ENCODE measurements at regions not wholly inside any gene's neighbourhood (a gene's known extent, or its start where the extent isn't known, plus 50 kb on each side); places are given as distances from the start of the nearest gene placed in this dataset.

DNA sequence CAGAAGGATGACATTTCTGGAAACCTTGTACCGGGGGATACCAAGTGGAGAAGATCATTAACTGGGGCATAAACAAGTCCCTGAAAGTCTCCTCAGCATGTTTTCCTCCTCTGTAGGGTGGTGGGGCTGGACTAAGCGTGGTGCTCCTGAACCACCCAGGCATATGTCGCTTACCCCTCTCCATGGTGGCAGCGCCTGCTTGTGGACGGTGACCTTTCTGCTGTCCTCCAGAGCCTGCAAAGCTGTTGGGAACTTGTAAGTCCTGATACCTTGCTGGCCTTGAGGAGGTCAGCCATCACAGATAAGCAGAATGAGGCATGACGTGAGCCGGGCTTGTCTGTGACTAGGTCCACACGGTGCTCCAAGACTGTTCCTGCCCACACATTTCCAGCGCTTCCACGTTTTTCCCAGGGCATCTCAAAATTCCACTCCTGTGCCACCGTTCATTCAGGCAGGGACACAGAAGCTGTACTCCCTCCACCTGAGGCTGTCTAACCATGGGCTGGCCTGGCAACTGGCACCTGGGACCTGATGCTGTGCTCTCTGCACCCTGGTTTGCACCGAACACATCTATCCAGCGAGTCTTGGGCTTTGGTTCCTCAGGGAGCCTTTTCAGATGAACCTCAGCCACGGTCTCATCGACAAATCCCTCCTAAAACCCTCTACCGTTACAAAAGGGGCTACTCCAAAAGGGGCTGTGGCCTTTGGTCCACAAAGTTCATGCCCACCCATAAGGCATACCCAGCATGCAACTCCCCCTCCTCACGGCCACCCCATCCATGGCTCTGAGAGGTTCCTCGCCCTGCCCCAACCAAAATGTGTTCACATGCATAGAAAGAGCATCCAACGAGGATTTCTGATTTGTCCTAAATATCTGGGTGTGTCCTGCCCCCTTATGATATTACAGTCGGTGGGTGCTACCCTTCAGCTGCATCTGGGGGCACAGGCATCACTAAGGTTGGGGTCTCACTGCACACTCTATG is 199.6 kb upstream of the DIO3 start:
- no peak for DNase-seq (ENCODE audit: low read depth)
- in situ Hi-C loops (cut with HindIII; ENCODE audit: low pct_unique_long_range_greater_than_20kb, low sequenced_read_pairs), result no loop called here

DNA sequence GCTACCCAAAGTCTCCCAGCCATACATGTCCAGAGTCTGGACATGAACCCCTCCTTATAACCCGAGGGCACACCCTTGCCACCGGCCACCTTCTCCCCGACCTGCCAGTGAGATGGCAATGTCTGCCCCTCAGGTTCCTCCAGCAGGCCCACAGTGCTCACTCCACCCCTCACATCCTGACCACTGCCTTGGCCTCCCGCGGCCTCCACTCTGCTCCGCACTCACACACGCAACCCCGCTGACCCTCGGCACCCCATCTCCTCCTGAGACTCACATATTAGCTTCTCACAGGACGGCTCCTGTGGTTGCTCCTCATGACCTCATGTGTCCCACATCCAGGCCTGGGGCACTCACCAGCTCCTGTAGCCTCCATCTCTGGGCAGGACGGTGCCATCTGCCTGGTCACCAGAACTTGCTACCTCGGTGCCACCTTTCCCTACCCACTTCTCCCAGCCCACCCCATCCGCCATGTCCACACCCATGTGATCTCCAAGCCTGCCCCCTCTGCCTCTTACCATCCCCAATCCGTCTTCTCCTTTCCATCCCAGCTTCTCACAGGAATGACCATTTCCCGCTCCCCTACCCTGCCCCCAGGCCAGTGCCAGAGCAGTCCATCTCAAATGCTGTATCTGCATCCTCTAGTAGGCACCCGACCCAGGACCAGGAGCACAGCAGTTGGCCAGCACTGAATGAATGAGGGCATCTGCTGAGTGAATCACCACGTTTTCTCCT is 198.6 kb upstream of the DIO3 start:
- no peak for DNase-seq (ENCODE audit: low read depth)
- in situ Hi-C loops (cut with HindIII; ENCODE audit: low pct_unique_long_range_greater_than_20kb, low sequenced_read_pairs), result no loop called here

DNA sequence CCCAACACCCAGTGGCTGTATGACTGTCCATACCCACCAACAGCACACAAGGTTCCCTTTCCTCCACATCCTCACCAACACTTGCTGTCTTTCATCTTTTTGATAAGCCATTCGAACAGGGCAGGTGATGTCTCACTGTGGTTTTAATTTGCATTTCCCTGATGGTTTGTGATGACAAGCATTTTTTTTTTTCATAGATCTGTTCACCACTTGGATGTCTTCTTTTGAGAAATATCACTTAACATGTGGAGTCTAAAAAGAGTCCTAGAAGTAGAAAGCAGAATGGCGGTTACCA is 198.1 kb upstream of the DIO3 start:
- in situ Hi-C loops (cut with HindIII; ENCODE audit: low pct_unique_long_range_greater_than_20kb, low sequenced_read_pairs), result no loop called here
- DNase-seq (ENCODE audit: low read depth), result no peak

DNA sequence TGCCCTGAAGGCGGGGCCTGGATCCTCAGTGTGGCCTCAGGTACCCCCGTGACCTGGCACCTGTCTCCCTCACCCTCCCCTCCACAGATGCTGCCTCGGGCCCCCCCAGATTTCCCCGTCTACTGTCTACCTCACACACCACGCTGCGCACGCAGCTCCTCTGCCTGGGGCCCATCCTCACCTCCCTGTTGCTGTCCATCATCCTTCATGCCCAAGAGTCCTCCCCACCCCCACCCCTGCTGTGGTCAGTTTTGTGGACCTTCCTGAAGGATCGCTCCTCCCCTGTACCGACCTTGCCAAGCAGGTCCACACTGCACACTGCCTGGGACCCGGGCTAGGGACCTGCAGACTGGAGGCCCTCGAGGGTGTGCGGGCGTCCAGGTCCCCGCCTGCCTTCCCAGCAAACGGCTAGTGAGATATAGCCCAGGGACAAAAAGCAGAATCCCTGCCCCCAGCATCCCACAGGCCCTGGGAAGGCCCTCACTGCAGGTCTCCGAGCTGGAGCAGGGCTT is 197.4 kb upstream of the DIO3 start:
- in situ Hi-C loops (cut with HindIII; ENCODE audit: low pct_unique_long_range_greater_than_20kb, low sequenced_read_pairs), result no loop called here
- DNase-seq (ENCODE audit: low read depth), result no peak

DNA sequence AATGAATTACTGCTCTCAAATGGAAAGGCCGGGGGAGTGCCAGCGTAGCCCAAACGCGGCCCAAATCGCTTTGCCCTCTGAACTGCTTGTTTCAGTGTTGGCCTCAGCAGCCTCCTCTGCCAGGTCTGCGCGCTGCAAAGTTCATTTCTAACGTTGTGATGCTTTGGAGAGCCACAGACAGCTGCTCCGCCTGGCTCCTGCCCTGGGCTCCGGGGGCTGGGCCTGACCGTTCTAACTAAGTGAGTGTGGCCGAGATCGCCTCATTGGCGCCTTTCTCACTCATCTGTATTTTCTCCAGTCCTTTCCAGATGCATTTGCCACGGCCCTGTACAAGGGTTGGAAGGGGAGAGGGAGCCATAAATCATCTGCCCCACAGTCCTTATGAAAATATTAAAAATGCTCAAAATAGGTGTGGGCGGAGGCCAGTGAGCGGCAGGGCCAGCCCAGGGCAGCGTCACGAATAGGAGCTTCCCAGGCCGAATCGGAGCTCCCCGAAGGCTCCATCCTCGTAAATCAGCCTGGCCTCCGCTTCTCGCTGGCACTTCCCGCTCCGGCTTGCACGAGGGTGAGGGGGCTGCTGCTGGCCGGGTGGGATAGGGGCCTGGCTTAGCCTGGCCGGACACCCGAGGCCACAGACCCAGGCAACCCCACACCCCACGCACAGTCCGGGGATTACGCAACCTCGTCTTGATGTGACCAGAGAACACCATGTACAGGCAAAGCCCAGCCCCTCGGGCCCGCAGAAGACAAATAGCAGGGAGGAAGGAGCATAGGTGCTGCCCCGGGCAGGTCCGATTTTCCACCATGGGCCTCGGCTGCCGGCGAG is 196.6 kb upstream of the DIO3 start:
- no peak for DNase-seq (ENCODE audit: low read depth)
- in situ Hi-C loops (cut with HindIII; ENCODE audit: low pct_unique_long_range_greater_than_20kb, low sequenced_read_pairs), result no loop called here

DNA sequence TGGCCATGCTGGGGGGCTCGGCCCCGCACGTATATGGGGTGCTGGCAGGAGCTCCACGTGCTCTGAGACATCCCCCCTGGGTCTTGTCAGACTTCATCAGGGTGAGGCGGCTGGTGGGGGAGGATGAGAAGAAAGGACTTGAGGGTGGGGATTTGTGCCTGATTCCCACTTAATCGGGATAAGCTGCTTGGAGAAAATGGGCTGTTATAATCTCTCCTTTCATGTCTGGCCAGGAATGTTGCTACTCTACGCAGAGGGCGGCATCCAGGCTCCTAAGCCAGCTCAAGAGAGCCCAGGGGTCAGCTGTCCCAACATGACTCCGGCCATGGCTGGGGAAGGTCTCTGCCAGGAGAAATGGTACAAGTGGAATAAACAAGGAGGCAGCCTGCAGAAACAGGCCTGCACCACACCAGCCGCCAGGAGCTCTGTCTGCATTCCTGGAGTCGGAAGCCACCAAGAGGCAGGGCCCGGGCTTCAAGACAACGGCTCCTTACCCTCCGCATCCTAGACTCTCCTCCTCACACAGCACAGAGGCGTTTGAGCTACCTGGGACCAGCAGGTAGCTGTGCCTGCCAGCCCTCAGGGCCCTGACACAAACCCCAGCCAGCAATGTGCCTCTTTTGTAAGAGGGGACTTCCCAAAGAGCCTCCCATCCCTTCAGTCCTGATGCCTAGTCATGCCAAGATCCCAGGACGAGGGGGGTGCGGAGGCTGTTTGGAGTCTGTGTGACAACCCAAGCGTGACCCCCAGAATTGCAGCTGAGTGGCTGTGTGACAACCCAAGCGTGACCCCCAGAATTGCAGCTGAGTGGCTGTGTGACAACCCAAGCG is 195.8 kb upstream of the DIO3 start:
- in situ Hi-C loops (cut with HindIII; ENCODE audit: low pct_unique_long_range_greater_than_20kb, low sequenced_read_pairs), result no loop called here
- peak; percentile 3 for DNase-seq (ENCODE audit: low read depth)

DNA sequence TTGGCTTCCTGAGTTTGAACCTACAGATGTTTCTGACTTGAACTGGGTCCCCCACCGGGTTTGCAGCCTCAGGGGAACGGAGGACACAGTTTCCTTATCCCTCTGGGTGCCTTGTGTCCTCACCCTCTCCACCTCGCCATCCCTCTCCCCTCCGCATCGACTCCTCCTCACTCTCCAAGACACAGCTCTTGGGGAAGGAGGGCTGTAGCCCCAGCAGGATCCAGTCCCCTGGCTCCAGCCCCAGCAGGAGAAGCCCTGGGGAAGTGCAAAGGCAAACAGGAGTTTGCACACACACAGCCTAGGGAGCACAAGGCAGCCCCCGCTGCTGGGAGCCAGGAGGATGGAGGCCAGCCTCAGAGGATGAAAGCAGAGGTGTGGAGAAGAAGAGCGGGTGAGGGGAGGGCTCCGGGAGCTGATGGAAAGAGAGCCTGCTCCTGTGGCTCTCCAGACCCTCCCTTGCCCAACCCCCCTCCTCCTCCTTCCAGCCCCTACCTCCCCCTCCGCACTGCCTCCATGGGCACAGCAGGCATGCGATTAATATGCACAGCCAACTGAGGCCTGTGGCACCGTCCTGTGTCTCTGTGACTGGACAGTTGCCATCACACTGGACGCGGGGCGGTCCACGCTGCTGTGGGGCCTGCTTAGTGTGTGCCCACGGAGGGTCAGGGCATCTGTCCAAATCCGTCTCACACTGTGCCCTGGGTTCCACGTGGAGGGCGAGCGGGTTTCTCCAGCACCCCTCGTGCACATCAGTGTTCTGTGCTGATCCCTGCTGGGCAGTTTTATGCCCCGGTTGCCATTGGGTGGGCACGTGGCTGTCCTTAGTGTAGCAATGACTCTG is 193.7 kb upstream of the DIO3 start:
- in situ Hi-C loops (cut with HindIII; ENCODE audit: low pct_unique_long_range_greater_than_20kb, low sequenced_read_pairs), result no loop called here
- DNase-seq (ENCODE audit: low read depth), result no peak

DNA sequence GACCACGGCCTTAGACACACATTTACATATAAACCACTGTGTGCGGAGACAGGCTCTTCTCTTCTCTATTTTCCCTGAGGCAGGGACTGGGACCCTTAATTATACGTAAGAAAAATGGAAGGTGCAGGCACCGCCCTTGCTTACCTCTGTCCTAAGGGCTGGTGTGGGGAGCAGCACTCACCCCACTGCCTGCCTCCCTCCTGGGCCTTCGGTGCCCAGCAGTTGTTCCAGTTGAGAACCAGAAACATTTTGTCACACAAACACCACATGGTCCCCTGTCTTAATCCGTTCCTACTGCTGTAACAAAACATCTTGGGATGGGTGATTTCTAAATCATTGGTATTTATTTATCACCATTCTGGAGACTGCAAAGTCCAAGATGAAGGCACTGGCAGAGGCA is 192.7 kb upstream of the DIO3 start:
- in situ Hi-C loops (cut with HindIII; ENCODE audit: low pct_unique_long_range_greater_than_20kb, low sequenced_read_pairs), result no loop called here

DNA sequence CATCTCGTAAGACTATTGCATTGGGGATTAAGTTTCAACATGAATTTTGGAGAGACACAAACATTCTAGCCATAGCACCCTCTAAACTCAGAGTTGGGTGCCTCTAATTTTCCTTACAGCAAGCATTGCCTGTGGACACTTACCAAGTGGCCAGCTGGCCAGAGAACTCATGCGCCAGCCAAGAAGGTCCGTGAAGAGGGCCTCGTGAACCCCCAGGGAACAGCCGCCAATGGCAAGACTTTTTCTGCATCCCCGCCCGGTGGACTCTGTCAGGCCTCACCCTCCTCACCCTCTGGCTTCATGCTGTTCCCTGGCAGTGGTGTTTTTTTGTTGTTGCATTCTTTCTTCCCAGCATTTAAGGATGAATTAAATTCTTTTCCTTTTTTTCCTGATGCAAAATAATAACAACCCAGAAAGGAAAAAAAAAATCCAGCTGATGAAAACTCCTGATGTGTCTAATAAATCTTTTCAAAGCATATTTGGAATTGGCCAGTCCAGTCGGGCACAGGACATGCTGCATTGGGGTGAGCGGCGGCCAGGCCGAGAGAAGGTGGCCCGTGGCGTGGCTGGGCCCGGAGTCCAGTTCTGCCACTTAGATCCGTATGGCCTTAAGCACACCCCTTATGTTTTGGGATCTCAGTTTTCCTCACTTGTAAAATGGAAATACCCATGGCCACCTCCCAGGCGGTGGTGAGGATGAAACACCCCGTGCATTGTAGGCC is 191.9 kb upstream of the DIO3 start:
- DNase-seq (ENCODE audit: low read depth), result no peak
- in situ Hi-C loops (cut with HindIII; ENCODE audit: low pct_unique_long_range_greater_than_20kb, low sequenced_read_pairs), result no loop called here

More for the DNA sequence above, 192.7 kb upstream of the DIO3 start:
- no peak for DNase-seq (ENCODE audit: low read depth)

DNA sequence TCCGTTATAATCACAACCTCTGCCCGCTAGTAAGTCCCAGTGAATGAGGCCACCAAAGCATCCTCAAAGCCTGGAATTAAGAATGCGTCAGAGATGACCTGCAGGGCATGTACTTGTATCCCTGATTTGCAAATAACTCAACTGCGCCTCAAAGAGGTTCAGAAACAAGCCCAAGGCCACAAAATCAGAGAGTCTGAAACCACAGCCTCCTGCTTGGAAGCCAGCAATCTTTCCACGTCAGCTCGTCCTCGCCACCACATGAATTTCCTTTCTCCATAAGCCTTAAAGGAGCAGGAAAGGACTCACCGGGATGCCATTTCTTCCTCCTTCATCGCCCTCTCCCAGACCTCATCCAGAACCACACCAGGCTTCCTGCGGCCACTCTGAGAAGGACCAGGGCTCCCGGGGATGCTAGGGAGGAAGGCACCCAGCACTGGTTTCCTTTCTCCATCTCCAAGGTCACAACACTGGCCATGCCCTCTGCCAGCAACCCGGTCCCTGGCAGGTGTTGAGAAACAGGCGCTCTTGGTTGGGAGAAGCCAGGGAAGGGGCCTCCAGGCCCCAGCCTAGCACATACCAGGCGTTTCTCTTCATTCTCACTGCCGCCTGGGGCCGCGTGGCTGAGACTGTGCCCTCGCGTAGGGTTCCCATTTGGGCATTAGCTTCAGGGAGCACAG is 191.2 kb upstream of the DIO3 start:
- DNase-seq (ENCODE audit: low read depth), result no peak
- in situ Hi-C loops (cut with HindIII; ENCODE audit: low pct_unique_long_range_greater_than_20kb, low sequenced_read_pairs), result no loop called here

DNA sequence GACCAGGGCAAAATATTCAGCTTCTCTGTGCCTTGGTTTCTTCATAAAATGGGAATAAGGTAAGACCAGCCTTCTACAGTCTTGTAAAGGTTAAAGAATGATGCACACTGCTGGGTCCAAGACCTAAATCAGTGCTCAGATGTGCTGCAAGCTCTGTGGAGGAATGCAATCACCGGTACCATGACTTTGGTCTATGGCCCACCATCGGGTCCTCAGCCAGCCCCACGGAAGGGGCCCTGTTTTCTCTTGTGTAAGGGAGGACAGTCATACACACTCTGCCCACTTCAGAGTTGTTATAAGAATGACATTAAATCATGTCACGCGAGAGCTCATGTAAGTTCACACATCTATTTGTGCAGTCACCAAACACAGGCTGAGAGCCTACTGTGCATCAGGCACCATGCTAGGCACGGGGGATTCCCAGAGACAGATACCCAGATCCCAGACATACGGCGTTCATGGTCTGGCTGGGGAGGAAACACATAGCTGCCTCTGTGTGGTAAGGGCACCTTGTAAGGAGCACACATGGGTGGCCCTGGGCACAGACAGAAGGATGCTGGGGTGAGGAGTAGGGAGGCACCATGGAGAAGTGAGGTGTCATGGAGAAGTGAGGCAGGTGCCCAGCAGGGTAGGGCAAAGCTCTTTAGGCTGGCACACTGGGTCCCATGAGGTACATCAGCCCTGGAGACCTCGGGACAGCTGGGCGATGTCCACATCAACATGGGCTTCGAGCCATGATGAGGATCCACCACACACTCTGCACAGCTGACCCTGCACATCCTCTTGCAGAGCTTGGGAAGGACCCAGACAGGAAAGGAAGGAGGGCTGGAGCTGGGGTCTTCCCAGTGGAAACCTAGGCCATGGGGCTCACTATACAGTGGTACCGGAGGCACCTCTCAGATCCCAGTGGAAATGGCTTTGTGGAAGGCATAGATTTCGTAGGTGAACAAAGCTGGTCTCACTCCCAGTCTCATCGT is 190.4 kb upstream of the DIO3 start:
- in situ Hi-C loops (cut with HindIII; ENCODE audit: low pct_unique_long_range_greater_than_20kb, low sequenced_read_pairs), result no loop called here
- DNase-seq (ENCODE audit: low read depth), result no peak

DNA sequence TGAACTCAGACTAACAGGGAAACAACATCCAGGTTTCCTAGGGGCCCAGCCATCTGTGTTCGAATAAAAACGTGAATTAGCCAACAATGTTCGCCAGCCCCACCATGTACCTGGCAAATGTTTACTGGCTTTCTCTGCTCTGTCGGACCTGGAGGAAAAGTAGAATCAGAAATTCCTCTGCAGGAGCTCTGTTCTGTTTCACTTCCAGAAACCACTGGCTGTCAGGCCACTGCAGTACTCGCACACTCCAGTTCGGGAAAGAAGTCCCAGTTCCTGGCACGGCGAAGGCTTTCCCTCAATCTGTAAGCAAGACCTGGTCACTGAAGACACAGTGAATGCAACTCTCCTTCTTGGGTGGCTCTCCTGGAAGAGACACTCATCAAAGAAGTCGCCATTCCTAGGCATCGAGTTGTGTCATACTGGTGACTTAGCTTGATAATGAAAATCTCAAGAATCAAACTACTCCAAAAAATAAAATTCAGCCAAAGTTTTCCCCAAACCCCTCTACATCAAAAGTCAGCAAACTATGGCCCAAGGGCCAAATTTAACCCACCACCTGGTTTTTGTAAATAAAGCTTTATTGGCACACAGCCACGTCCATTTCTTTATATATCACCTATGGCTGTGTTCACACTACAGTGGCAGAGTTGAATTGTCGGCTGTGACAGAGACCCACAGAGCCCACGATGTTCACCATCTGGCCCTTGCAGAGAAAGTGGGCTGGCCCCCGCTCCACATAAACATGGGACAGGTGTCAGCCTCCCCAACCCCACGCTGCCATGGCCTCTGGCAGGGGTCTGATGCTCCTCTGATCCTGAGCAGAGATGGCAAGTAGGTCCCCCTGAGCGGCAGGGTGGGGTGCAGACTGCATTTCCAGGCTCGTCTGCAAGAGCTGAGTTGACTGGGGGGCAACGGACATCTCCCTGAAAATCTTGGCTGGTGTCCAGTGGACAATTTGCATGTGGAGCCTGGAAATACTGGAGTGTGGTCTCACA is 189.2 kb upstream of the DIO3 start:
- DNase-seq (ENCODE audit: low read depth), result no peak
- in situ Hi-C loops (cut with HindIII; ENCODE audit: low pct_unique_long_range_greater_than_20kb, low sequenced_read_pairs), result no loop called here

DNA sequence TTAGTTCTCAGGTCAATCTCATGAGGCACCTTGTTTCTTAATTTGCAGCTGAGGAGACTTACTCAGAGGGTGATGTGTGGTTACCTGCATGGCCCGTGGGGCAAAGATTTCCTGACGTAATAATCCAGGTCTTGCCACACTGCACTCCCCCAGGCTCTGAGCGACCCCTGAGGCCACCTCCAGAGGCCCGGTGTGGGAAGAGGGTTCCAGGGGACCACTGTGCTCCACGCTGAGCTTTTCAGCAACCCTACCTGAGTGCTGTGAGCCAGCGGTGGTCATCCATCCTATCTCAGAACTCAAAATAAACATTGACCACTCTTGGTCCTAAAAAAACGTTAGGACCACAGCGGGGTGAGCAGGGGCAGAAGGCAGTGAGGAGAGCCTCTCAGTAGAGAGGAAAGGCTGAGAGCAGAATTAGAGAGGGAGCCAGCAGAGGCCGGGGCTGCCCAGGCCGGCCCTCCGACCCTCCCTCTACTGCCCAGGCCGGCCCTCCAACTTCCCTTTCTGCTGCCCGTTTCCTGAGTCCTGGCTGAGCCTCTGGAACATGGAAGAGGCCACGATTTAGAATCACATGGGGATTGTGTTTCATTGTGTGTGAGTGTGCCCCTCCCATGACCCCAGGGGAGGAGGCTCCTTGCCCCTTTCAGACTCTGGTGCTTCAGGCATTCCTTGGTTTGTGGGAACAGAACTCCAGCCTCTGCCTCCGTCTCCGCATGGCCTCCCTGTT is 188.2 kb upstream of the DIO3 start:
- in situ Hi-C loops (cut with HindIII; ENCODE audit: low pct_unique_long_range_greater_than_20kb, low sequenced_read_pairs), result no loop called here
- no peak for DNase-seq (ENCODE audit: low read depth)

All from Caki2 (cell line).